Heart left ventricle (tissue), 16 donors: ENCODE measurements at regions not wholly inside any gene's neighbourhood (a gene's known extent, or its start where the extent isn't known, plus 50 kb on each side); places are given as distances from the start of the nearest gene placed in this dataset.
"Not testable (repeated sequence)": the region's sequence is repeated elsewhere in the genome, so short reads cannot be mapped to it uniquely, and the experiment has no call there.

Source experiments
- ATAC-seq, 4 donors: fragments of 200-7000 bp; cut with Tn5 transposase; one replicate each; pipeline ENCODE4 v1.9.1; 2020 to 2022; ENCODE audit warnings: moderate library complexity in 4 of 4, mild to moderate bottlenecking in 3 of 4, moderate number of reproducible peaks in 1 of 4
- DNase-seq, 5 donors: peaks; one replicate each; pipeline ENCODE4 v3.0.0-alpha.2; 2020
- H3K27ac ChIP-seq, 12 donors: fragments of 200-600 bp; sonication (generic) in 4 of 12; one replicate each; pipeline versions ENCODE4 v1.5.0 to v1.8.0; 2016 to 2022; ENCODE audit warnings: mild to moderate bottlenecking in 2 of 12
- H3K27me3 ChIP-seq, 9 donors: fragments of 200-600 bp; sonication (generic) in 2 of 9; one replicate each; pipeline versions ENCODE4 v1.5.1 to v1.8.0; 2016 to 2022; ENCODE audit warnings: mild to moderate bottlenecking in 3 of 9
- H3K36me3 ChIP-seq, 9 donors: fragments of 200-600 bp; sonication (generic) in 2 of 9; one replicate each; pipeline versions ENCODE4 v1.5.0 to v1.8.0; 2018 to 2022; ENCODE audit warnings: mild to moderate bottlenecking in 2 of 9
- H3K4me1 ChIP-seq, 12 donors: fragments of 200-600 bp; sonication (generic) in 4 of 12; one replicate each; pipeline versions ENCODE4 v1.5.0 to v1.8.0; 2016 to 2022; ENCODE audit warnings: mild to moderate bottlenecking in 3 of 12
- H3K4me3 ChIP-seq, 12 donors: fragments of 200-600 bp; sonication (generic) in 4 of 12; one replicate each; pipeline versions ENCODE4 v1.5.0 to v1.8.0; 2017 to 2022; ENCODE audit warnings: mild to moderate bottlenecking in 9 of 12, moderate library complexity in 4 of 12
- H3K9me3 ChIP-seq, 12 donors: fragments of 200-600 bp; sonication (generic) in 4 of 12; one replicate each; pipeline versions ENCODE4 v1.5.0 to v1.8.0; 2016 to 2022; ENCODE audit warnings: mild to moderate bottlenecking in 1 of 12
- CTCF ChIP-seq, 12 donors: fragments of 200-600 bp; sonication (generic) in 4 of 12; IDR thresholded peaks; one replicate each; pipeline versions ENCODE4 v1.5.0 to v1.8.0; 2018 to 2022; ENCODE audit warnings: antibody characterized with exemption in 12 of 12, mild to moderate bottlenecking in 5 of 12
- POLR2A ChIP-seq, 2 donors: fragments of 450-650 bp; IDR thresholded peaks; one replicate each; pipeline ENCODE4 v1.6.1; 2017; ENCODE audit warnings: antibody characterized with exemption in 2 of 2, mild to moderate bottlenecking in 2 of 2, moderate library complexity in 2 of 2
- WGBS, 4 donors: extraction: QIAGEN DNeasy Blood & Tissue Kit in 2 of 4; methylation state at CpG; one replicate each; pipeline versions ENCODE4 v1.1.5 to v1.1.7; 2013 to 2018; 5-methylcytosine and 5-hydroxymethylcytosine counted together
- intact Hi-C, 10 donors: fragments of 100-400 bp; cut with DNase I; formaldehyde crosslinking; loops; one replicate each; pipeline versions ENCODE4 v1.11.1 to v1.14.2; 2022
- donor health status: ischemic (EF 13 %, LVEDD 7.1; RV severe dilation, severe dysfunction).
- donor health status: healthy with polysubstance abuse.
- donor health status: DM: no; HTN: yes; CAD: no.
- donor health status: DM: no; HTN: no; CAD: no.
- donor health status: ischemic (EF 25% LVEDD 6.9; RV normal size, moderate dysfunction).
- donor health status: ischemic (EF 25% LVEDD 5.7; RV mildly dilated, moderate dysfunction).
- donor health status: healthy.
- donor health status: DM: yes; HTN: yes; CAD: no.
- donor health status: ischemic (EF 35%, LVEDD 5.7; RV mildly dilated, moderate dysfunction).
- donor health status: nonischemic (EF 11% LVEDD 7.7; RV severe dilation, severe dysfunction).
- donor health status: DM: yes; HTN: yes; CAD: no.
- donor health status: PGD.
- donor health status: ischemic (EF 29% LVEDD 5.4; RV normal size, mild dysfunction).
- donor health status: nonischemic (EF 23%, LVEDD 6.1; RV moderate dilation, normal function).

DNA sequence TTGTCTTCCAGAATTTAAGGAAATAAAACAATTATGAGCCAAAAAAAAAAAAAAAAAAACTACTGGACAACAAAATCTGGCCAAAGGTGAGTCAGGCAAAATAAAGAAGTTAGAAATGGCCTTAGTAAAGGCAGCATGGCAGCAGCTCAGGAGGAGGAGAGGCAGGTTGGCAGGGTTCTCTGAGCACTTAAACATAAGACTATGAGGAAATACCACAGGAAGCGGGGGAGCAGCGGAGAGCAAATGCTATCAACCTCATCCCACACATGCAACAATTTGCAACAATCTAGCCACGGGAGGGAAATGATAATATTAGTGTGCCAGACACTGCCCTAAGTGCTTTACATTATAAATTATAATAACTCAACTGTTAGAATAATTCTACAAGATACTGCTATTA, 247.3 kb upstream of the NSMCE3 start:
- intact Hi-C loops: no loop called here
- no peaks in the 10 kb centered on the region for H3K4me1 ChIP-seq

DNA sequence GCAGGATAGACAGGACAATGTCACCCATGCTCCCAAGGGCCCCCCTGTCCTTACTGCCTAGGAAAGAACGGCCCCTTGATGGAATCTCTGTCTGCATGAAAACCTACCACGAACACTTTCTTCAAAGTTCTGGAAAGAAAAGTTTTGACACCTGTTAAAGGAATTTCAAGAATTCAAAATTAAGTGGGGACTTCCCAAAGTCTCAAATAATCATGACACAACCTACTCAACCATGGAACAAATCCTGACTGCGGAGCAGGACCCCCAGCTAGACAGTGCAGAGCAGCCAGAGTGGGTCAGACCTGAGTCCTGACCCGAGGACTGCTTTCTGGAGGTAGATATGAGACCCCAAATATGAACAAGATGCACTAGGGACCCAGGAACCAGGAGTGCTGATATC, 245.3 kb upstream of the NSMCE3 start:
- H3K4me1 ChIP-seq: no peaks in the 10 kb centered on the region

More for the DNA sequence above, 247.3 kb upstream of the NSMCE3 start:
- TF ChIP-seq POLR2A (IDR thresholded peaks at IDR 0.05) (no peak), CTCF (IDR thresholded peaks at IDR 0.05) (no peak)
- DNase-seq (no peak), ATAC-seq (no peak)
- H3K27ac ChIP-seq: no peak overlapping the region
- WGBS, 4 donors: 30 to 50% (median 46%) methylated on average over 3 of the region's 3 CpGs
- no peaks in the 10 kb centered on the region for H3K27me3 ChIP-seq
- peaks cover 0 to 11% (median 0%) of the 10 kb centered on the region in 12 donors for H3K9me3 ChIP-seq
- no peaks in the 10 kb centered on the region for H3K36me3 ChIP-seq
- H3K4me3 ChIP-seq: no peak overlapping the region

DNA sequence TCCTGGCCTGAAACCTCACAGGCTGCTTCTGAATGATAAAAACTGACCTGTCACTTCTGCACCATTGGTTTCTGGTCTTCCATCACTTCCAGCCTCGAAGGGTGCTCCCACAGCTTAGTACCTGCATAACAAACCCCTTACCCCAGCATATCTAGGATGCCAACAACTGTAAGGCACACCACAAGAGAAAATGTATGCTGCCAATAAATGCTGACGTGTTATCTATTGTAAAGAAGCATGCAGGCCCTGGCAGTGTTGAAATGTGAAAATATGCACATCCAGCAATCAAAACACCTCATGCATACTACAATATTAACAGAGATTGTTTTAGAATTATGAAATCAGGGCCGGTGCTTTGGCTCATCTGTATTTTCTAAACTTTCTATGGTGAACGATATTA, 242.0 kb upstream of the NSMCE3 start:
- 69 to 76% (median 74%) methylated on average over 4 of the region's 4 CpGs for WGBS, 4 donors
- Histone ChIP-seq H3K4me3 (no peak overlapping the region), H3K9me3 (peaks cover 0 to 18% (median 0%) of the 10 kb centered on the region in 12 donors), H3K27me3 (no peaks in the 10 kb centered on the region), H3K36me3 (no peaks in the 10 kb centered on the region), H3K4me1 (no peaks in the 10 kb centered on the region), H3K27ac (no peak overlapping the region)
- ATAC-seq: no peak
- DNase-seq: no peak
- TF ChIP-seq CTCF (IDR thresholded peaks at IDR 0.05) (no peak), POLR2A (IDR thresholded peaks at IDR 0.05) (no peak)
- intact Hi-C loops: no loop called here

More for the DNA sequence above, 245.3 kb upstream of the NSMCE3 start:
- H3K27me3 ChIP-seq: no peaks in the 10 kb centered on the region
- intact Hi-C loops: no loop called here
- DNase-seq (no peak), ATAC-seq (no peak)
- TF ChIP-seq CTCF (IDR thresholded peaks at IDR 0.05): no peak
- TF ChIP-seq POLR2A (IDR thresholded peaks at IDR 0.05): no peak
- 82 to 93% (median 84%) methylated on average over 4 of the region's 4 CpGs for WGBS, 4 donors
- H3K4me3 ChIP-seq: no peak overlapping the region
- no peaks in the 10 kb centered on the region for H3K36me3 ChIP-seq
- H3K27ac ChIP-seq: no peak overlapping the region
- peaks cover 0 to 11% (median 0%) of the 10 kb centered on the region in 12 donors for H3K9me3 ChIP-seq

GRCh38 chr15:29505535-29505934, 235.9 kb upstream of the NSMCE3 start:
- H3K27me3 ChIP-seq, H3K36me3 ChIP-seq, ATAC-seq, intact Hi-C loops, H3K27ac ChIP-seq, H3K4me1 ChIP-seq, H3K4me3 ChIP-seq, DNase-seq: not testable (repeated sequence)
- WGBS, 4 donors: 93 to 97% (median 96%) methylated on average over 5 of the region's 5 CpGs
- H3K9me3 ChIP-seq: peaks cover 0 to 21% (median 0%) of the 10 kb centered on the region in 12 donors

DNA sequence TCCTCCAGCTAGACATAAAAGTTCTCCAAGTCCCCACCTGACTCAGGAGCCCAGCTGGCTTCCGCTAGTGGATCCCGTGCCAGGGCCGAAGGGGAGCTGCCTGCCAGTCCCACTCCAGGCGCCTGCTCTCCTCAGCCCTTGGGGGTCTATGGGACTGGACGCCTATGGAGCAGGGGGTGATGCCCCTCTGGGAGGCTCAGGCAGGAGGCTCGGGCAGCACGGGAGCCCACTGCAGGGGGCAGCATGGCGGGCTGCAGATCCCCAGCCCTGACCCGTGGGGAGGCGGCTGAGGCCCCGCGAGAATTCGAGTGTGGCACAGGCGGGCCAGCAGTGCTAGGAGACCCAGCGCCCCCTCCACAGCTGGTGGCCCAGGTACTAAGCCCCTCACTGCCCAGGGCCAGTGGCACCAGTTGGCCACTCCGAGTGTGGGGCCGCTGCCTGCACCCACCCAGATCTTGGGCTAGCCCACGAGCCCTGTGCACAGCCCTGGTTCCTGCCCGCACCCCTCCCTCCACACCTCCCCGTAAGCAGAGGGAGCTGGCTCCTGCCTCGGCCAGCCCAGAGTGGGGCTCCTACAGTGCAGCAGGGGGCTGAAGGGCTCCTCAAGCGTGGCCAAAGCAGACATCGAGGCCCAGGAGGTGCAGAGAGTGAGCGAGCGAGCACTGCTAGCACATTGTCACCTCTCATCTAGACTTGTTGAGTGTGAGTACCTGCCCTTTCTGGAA, 221.3 kb upstream of the NSMCE3 start:
- no peak for TF ChIP-seq CTCF (IDR thresholded peaks at IDR 0.05)
- H3K4me1 ChIP-seq: no peaks in the 10 kb centered on the region
- DNase-seq (no peak), ATAC-seq (no peak)
- no peak overlapping the region for H3K4me3 ChIP-seq
- intact Hi-C loops: no loop called here
- peaks cover 0 to 7% (median 0%) of the 10 kb centered on the region in 9 donors for H3K27me3 ChIP-seq
- WGBS, 4 donors: 88 to 94% (median 93%) methylated on average over 11 to 25 of the region's 25 CpGs
- H3K9me3 ChIP-seq: peaks cover 0 to 6% (median 0%) of the 10 kb centered on the region in 12 donors
- no peaks in the 10 kb centered on the region for H3K36me3 ChIP-seq
- H3K27ac ChIP-seq: no peak overlapping the region
